ENCODE measurements at regions not wholly inside any gene's neighbourhood (a gene's known extent, or its start where the extent isn't known, plus 50 kb on each side); places are given as distances from the start of the nearest gene placed in this dataset.

- Histone ChIP-seq H4K20me1 (ENCODE audit: insufficient read depth, low read length) (no peaks in the 10 kb centered on the region), H3K18ac (ENCODE audit: low read depth, low read length) (no peak overlapping the region), H3K79me1 (ENCODE audit: low read depth in 1 of 2, low read length in 2 of 2) (no peaks in the 10 kb centered on the region), H3K14ac (replicated peaks; ENCODE audit: low read depth, low read length) (no peak overlapping the region), H3K23ac (ENCODE audit: low read depth, low read length) (no peak overlapping the region), H2AK5ac (ENCODE audit: low read depth, low read length) (no peak overlapping the region), H3K9me1 (ENCODE audit: insufficient read depth, low read length) (no peaks in the 10 kb centered on the region), H2AK9ac (replicated peaks; ENCODE audit: low read depth, low read length, poor library complexity) (no peak overlapping the region), H3K9ac (ENCODE audit: low read depth, low read length) (no peak overlapping the region), H2BK120ac (ENCODE audit: low read depth, low read length) (no peak overlapping the region), H3K27ac (ENCODE audit: insufficient read depth, low read length) (no peak overlapping the region), H3K9me3 (ENCODE audit: control insufficient read depth, insufficient read depth, low read length) (peaks cover 11% of the 10 kb centered on the region), H2AFZ (replicated peaks; ENCODE audit: low read length, poor library complexity) (no peak overlapping the region), H3K27me3 (ENCODE audit: control insufficient read depth, insufficient read depth, low read length) (no peaks in the 10 kb centered on the region), H3K4me1 (ENCODE audit: control insufficient read depth, insufficient read depth, low read length) (no peaks in the 10 kb centered on the region), H3K56ac (ENCODE audit: extremely low read depth, insufficient read depth, low read length) (no peak overlapping the region), H3K4ac (ENCODE audit: low read depth, low read length) (no peak overlapping the region), H2BK5ac (ENCODE audit: low read depth, low read length, poor library complexity, severe bottlenecking) (no peak overlapping the region), H2BK20ac (ENCODE audit: low read depth, low read length) (no peak overlapping the region), H3K36me3 (ENCODE audit: control insufficient read depth, insufficient read depth, low read length) (no peaks in the 10 kb centered on the region), H4K91ac (ENCODE audit: insufficient read depth, low read depth, low read length) (no peak overlapping the region), H4K8ac (ENCODE audit: low read depth in 2 of 2, low read length in 2 of 2) (no peak overlapping the region), H4K5ac (ENCODE audit: low read depth, low read length) (no peak overlapping the region), H2BK15ac (ENCODE audit: low read depth, low read length) (no peak overlapping the region), H3K4me2 (ENCODE audit: low read depth, low read length) (no peak overlapping the region), H3K4me3 (ENCODE audit: insufficient read depth, low read depth, low read length) (no peak overlapping the region)
- CTCF ChIA-PET: no interaction called here
- intact Hi-C loops (cut with micrococcal nuclease): no loop called here
- no TSS peak for BruUV-seq (replicated peaks)
- no CpG with 5 or more reads among the region's 3 CpGs for WGBS, 2 experiments (ENCODE audit: extremely low coverage in 2 of 2, insufficient read length in 1 of 2)
- dilution Hi-C loops (cut with HindIII; ENCODE audit: low sequenced_read_pairs, unreplicated experiment): no loop called here
- TF ChIP-seq MAFK (IDR thresholded peaks at IDR 0.05; ENCODE audit: low read depth, low read length): no peak
- no peak for TF ChIP-seq NFE2L2 (IDR thresholded peaks at IDR 0.05; ENCODE audit: low read depth, low read length)
- TF ChIP-seq SMC3 (IDR thresholded peaks at IDR 0.05; ENCODE audit: low read depth, low read length): no peak
- TF ChIP-seq CTCF (conservative IDR thresholded peaks at IDR 0.05; ENCODE audit: low read depth, low read length): no peak
- TF ChIP-seq POLR2A (IDR thresholded peaks at IDR 0.05; ENCODE audit: low read depth, low read length): no peak
- TF ChIP-seq CHD1 (IDR thresholded peaks at IDR 0.05; ENCODE audit: low read depth, low read length): no peak
- no peak for TF ChIP-seq MAZ (IDR thresholded peaks at IDR 0.05; ENCODE audit: borderline replicate concordance, low read depth, low read length)
- no peak for TF ChIP-seq BHLHE40 (IDR thresholded peaks at IDR 0.05; ENCODE audit: low read depth, low read length)
- no peak for TF ChIP-seq ELK1 (IDR thresholded peaks at IDR 0.05; ENCODE audit: borderline replicate concordance, low read depth, low read length)
- TF ChIP-seq FOS (IDR thresholded peaks at IDR 0.05; ENCODE audit: low read depth, low read length): no peak
- TF ChIP-seq RCOR1 (IDR thresholded peaks at IDR 0.05; ENCODE audit: insufficient replicate concordance, low read length): no peak
- in situ Hi-C loops (cut with MboI; ENCODE audit: low sequenced_read_pairs): no loop called here
- ATAC-seq (ENCODE audit: low read depth): no peak
- no peak for DNase-seq
- POLR2A ChIA-PET (ENCODE audit: unreplicated experiment): no interaction called here
Observed at GRCh38 chr21:23837564-23837963, 1769.7 kb downstream of the MRPL39 start.

Measured in IMR-90 (cell line).